ENCODE measurements at regions not wholly inside any gene's neighbourhood (a gene's known extent, or its start where the extent isn't known, plus 50 kb on each side); places are given as distances from the start of the nearest gene placed in this dataset.
"Not testable (repeated sequence)": the region's sequence is repeated elsewhere in the genome, so short reads cannot be mapped to it uniquely, and the experiment has no call there.

- Histone ChIP-seq H3K36me3 (no peaks in the 10 kb centered on the region), H3K4me1 (peaks cover 0 to 64% (median 4%) of the 10 kb centered on the region in 3 donors), H3K9me3 (no peaks in the 10 kb centered on the region), H3K27me3 (no peaks in the 10 kb centered on the region), H3K4me3 (no peak overlapping the region), H3K27ac (peak overlapping the region; percentile 53 to 71 (median 66))
- ATAC-seq, result peak; percentile 50
- TF ChIP-seq POLR2A (IDR thresholded peaks at IDR 0.05) (no peak), EP300 (IDR thresholded peaks at IDR 0.05) (no peak), POLR2AphosphoS5 (IDR thresholded peaks at IDR 0.05) (no peak), CTCF (IDR thresholded peaks at IDR 0.05) (no peak)
- 56 to 86% methylated on average over 1 to 2 of the region's 2 CpGs for WGBS, 2 donors (ENCODE audit: low coverage in 1 of 2)
Measured at GRCh38 chr1:192512426-192513162, 63.0 kb upstream of the RGS1 start.

GRCh38 chr1:192513196-192513595, 62.4 kb upstream of the RGS1 start:
- Histone ChIP-seq H3K27ac (peak overlapping the region; percentile 65 to 79 (median 68)), H3K27me3 (no peaks in the 10 kb centered on the region), H3K4me1 (peaks cover 0 to 64% (median 4%) of the 10 kb centered on the region in 3 donors), H3K4me3 (no peak overlapping the region), H3K9me3 (no peaks in the 10 kb centered on the region), H3K36me3 (no peaks in the 10 kb centered on the region)
- TF ChIP-seq CTCF (IDR thresholded peaks at IDR 0.05) (no peak), POLR2AphosphoS5 (IDR thresholded peaks at IDR 0.05) (no peak), POLR2A (IDR thresholded peaks at IDR 0.05) (no peak), EP300 (IDR thresholded peaks at IDR 0.05) (no peak)
- 50 to 54% methylated on average over 1 of the region's 1 CpG for WGBS, 2 donors (ENCODE audit: low coverage in 1 of 2)
- ATAC-seq, result no peak

- H3K36me3 ChIP-seq, result no peaks in the 10 kb centered on the region
- H3K4me1 ChIP-seq, result peaks cover 0 to 64% (median 4%) of the 10 kb centered on the region in 3 donors
- no peaks in the 10 kb centered on the region for H3K9me3 ChIP-seq
- no peak for ATAC-seq
- H3K4me3 ChIP-seq, result no peak overlapping the region
- peak overlapping the region; percentile 64 to 79 (median 68) for H3K27ac ChIP-seq
- 18 to 73% methylated on average over 1 of the region's 1 CpG for WGBS, 2 donors (ENCODE audit: low coverage in 1 of 2)
- TF ChIP-seq POLR2A (IDR thresholded peaks at IDR 0.05) (no peak), POLR2AphosphoS5 (IDR thresholded peaks at IDR 0.05) (no peak), EP300 (IDR thresholded peaks at IDR 0.05) (no peak), CTCF (IDR thresholded peaks at IDR 0.05) (no peak)
- H3K27me3 ChIP-seq, result no peaks in the 10 kb centered on the region
Measured at GRCh38 chr1:192513697-192514096, 61.9 kb upstream of the RGS1 start.

GRCh38 chr1:192516776-192517297, 58.7 kb upstream of the RGS1 start:
- ATAC-seq, result peak; percentile 53
- no peaks in the 10 kb centered on the region for H3K36me3 ChIP-seq
- H3K4me1 ChIP-seq, result peaks cover 0 to 49% (median 4%) of the 10 kb centered on the region in 3 donors
- H3K27ac ChIP-seq, result peak overlapping the region in 3 of 4 donors; percentile 43 to 53 (median 53)
- TF ChIP-seq POLR2A (IDR thresholded peaks at IDR 0.05) (no peak), POLR2AphosphoS5 (IDR thresholded peaks at IDR 0.05) (no peak), CTCF (IDR thresholded peaks at IDR 0.05) (no peak), EP300 (IDR thresholded peaks at IDR 0.05) (no peak)
- whole genome bisulfite sequencing, 2 donors (ENCODE audit: low coverage in 1 of 2), result 36 to 51% methylated on average over 11 of the region's 11 CpGs
- H3K4me3 ChIP-seq, result no peak overlapping the region
- H3K9me3 ChIP-seq, result no peaks in the 10 kb centered on the region
- no peaks in the 10 kb centered on the region for H3K27me3 ChIP-seq

- not testable (repeated sequence) for H3K27me3 ChIP-seq, ATAC-seq, H3K36me3 ChIP-seq, H3K9me3 ChIP-seq, H3K4me3 ChIP-seq
- 73 to 88% methylated on average over 3 to 5 of the region's 6 CpGs for WGBS, 2 donors (ENCODE audit: low coverage in 1 of 2)
- H3K27ac ChIP-seq, result peak overlapping the region in 1 of 4 donors; percentile 53
- peaks cover 0 to 40% (median 4%) of the 10 kb centered on the region in 3 donors for H3K4me1 ChIP-seq
Measured at GRCh38 chr1:192517716-192518355, 57.7 kb upstream of the RGS1 start.

Measured in gastroesophageal sphincter (tissue), 4 donors.